SIG-M5 treated with dmso at 0.1 percent for 504 hours (cell line): ENCODE measurements at regions not wholly inside any gene's neighbourhood (a gene's known extent, or its start where the extent isn't known, plus 50 kb on each side); places are given as distances from the start of the nearest gene placed in this dataset.
"Not testable (repeated sequence)": the region's sequence is repeated elsewhere in the genome, so short reads cannot be mapped to it uniquely, and the experiment has no call there.

Source experiments
- DNase-seq: peaks from one replicate; lab custom pipeline; 2025; ENCODE audit not compliant: unreplicated experiment; lab: John Stamatoyannopoulos, UW

DNA sequence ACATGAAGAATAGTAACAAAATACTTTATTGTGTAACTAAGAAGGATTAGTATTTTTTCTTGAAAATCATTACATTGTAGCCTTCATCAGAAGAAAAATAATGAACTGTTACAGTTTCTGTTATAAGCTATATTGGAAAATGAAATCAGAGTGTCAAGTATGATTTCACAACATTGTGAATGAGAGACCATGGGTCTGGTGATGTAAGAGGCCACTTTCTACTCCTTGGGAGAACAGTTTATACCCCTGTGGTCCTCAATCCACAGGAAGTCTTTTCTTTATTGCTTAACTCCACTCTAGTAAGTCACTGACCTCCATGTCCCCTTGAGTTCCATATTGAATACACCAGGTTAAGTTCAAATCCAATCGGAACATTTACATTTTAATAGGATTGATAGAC, 218.7 kb upstream of the FERMT1 start:
- peak; percentile 44 for DNase-seq

DNA sequence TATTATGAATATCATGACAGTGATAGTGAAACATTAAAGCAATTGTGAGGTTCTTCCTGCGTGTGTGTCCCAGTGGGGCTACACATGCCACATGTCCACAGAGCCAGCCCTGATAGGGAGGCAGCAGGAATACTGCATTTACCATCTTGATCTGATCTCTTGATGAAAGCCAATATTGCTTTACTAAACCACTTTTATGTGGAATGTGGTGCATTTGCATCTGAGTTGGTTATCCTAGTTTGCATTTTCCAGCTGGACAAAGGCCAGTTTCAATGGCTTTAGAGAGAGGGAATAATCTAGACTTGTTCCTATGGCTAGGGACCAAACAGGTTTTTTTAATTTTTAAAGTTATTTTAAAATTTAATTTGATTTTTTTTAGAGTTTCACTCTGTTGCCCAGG, 216.3 kb upstream of the FERMT1 start:
- DNase-seq = no peak

- DNase-seq = no peak
These were observed 210.3 kb upstream of the FERMT1 start for GRCh38 chr20:6333110-6333509.

DNA sequence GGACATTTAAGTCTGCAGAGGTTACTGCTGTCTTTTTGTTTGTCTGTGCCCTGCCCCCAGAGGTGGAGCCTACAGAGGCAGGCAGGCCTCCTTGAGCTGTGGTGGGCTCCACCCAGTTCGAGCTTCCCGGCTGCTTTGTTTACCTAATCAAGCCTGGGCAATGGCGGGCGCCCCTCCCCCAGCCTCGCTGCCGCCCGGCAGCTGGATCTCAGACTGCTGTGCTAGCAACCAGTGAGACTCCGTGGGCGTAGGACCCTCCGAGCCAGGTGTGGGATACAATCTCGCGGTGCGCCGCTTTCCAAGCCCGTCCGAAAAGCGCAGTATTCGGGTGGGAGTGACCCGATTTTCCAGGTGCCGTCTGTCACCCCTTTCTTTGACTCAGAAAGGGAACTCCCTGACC, 198.4 kb upstream of the FERMT1 start:
- not testable (repeated sequence) for DNase-seq

GRCh38 chr20:6311841-6312655, 189.2 kb upstream of the FERMT1 start:
- no peak for DNase-seq

GRCh38 chr20:6311097-6311496, 188.3 kb upstream of the FERMT1 start:
- no peak for DNase-seq

GRCh38 chr20:6305536-6305935, 182.7 kb upstream of the FERMT1 start:
- no peak for DNase-seq

- DNase-seq = no peak
These were observed 179.2 kb upstream of the FERMT1 start for GRCh38 chr20:6302041-6302440.

DNA sequence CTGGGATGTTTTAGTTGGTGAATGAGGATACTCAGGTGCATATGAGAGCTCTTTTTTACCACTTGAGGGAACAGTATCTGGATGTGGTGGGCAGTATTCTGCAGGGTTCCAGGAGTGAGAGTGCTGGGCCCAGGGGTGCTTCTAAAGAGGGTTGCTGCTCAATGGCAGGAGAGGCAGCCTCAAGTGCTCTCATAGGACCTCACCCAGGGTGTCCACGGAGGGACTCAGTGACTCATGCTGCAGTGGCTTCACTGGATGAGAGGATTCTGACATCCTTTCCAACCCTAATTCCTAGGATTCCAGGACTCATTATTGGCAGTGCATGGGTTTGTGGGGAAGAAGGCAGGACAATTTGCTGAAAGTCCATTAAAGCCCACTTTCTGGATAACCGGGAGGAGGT, 176.6 kb upstream of the FERMT1 start:
- DNase-seq = no peak

DNA sequence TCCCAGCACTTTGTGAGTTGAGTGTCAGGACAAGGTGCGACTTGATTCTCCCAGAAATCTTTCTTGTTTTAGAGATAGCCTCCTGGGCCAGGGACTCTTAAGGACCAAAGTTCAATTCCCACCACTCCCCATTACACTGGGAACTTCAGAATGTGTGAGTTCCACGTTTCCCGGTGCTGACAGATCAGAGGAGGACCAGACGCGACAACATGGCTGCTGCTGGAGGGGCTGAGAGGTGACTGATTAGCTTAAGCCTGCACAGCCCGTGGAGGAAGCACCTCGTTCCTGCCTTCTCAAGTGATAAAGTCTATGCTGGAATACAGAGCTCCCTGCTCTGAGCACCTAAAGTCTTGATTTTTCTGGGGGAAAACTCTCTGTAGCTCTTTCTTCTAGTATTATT, 175.2 kb upstream of the FERMT1 start:
- no peak for DNase-seq

DNA sequence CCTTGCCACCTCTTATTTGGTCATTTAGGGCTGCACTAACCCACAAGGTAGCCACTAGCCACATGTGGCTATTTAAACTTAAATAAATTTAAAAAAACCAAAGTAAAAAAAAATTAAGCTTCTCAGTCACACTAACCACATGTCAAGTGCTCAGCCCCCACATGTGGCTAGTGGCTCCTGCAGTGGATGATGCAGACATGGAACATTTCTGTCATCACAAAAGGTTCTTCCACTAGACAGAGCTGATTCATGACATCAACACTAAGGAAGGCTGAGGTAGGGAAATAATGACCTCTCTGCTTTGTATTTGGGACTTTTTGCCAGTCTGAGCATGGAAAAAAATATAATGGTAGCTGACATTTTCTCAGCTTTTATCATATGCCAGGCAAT, 173.0 kb upstream of the FERMT1 start:
- DNase-seq = no peak

DNA sequence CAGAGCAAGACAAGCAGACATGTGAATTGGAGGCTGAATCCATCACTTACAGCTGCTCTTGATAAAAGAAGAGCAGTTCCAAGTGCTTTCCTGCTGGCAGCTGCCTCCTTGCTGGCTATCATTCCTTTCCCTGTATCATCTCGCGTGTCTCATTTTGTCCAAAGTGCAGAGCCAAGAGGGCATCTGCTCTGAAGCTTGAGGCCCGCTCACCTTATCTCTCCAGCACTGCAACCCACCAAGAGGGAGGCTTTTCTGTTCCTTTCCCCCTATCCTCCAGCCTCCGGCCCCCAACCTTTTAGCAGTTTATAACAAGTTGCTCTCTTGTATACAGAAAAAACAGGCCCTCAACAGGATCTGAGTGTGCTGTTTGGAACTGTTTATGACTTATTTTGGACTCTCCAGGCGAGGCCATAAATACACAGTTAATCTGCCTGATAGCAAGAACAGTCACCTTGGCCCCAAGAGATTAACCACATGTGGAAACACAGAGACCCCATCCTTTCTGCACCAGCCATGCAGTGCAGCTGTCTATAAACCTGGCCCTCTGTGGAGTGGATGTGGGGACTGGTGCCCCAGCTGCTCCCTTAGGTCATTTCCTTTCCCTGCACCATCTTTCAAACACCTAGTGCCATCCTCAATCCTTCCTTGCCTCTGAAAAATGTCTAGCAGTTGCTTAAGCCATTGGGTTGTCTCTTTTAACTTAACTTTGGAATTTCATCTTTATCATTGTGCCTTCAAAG, 172.5 kb upstream of the FERMT1 start:
- no peak for DNase-seq

DNA sequence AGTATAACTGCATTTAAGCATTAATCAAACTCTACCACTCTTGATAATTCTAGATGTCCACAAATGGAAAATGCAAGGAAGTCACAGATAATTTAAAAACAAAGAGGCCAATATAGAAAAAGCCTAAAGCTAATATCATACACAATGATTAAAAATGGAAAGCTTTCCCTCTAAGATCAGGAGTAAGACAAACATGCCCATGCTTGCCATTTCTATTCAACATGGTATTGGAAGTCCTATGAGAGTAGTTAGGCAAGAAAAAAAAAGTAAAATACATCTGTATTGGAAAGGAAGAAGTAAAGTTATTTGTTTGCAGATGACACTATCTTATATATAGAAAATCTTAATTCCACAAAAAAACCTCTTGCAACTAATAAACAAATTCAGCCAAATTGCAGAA, 164.6 kb upstream of the FERMT1 start:
- no peak for DNase-seq

DNA sequence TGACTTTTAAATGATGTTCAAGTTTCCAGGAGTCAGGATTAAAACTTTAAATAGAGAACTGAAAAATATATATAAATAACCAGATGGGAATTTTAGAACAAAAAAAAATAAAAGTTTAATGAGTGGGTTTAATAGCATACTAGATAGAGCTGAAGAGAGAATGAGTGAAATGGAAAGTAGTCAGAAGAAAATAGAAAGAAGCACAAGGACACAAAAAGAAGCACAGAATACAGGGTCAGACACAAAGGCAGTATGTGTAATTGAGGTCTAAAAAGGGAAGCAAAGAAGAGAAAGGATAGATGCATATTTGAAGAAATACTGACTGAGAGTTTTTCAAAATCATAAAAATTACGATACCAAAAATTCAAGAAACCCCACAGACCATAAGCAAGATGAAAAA, 159.8 kb upstream of the FERMT1 start:
- no peak for DNase-seq

DNA sequence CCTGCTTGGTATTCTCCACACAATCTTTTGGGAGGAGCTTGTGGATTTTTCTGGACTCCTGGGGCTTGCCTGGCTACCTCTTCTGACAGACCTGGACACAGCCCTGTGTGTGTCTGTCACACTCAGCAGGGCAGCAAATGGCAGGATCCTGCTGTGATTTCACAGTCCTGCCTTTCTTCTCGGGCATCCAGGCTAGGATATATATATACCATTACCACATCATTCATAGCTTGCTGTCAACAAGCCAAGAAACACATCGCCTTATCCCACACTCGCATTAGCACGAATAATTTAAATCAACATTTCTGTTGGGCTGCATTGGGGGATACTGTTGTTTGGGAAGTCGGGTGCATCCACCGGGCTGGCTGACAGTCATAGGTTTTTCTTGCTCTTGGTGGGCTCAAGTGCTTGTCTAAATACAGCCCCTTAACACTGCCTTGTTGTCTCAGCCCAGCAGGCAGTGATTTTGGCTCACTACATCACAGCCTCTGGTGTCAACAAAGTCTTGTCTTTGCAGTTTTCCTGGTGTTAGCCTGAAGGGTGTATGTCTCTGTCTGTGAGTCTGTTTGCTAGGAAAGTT, 154.9 kb upstream of the FERMT1 start:
- no peak for DNase-seq

GRCh38 chr20:6270404-6270803, 147.6 kb upstream of the FERMT1 start:
- not testable (repeated sequence) for DNase-seq

- DNase-seq = no peak
These were observed 146.5 kb upstream of the FERMT1 start for GRCh38 chr20:6269168-6269873.

DNA sequence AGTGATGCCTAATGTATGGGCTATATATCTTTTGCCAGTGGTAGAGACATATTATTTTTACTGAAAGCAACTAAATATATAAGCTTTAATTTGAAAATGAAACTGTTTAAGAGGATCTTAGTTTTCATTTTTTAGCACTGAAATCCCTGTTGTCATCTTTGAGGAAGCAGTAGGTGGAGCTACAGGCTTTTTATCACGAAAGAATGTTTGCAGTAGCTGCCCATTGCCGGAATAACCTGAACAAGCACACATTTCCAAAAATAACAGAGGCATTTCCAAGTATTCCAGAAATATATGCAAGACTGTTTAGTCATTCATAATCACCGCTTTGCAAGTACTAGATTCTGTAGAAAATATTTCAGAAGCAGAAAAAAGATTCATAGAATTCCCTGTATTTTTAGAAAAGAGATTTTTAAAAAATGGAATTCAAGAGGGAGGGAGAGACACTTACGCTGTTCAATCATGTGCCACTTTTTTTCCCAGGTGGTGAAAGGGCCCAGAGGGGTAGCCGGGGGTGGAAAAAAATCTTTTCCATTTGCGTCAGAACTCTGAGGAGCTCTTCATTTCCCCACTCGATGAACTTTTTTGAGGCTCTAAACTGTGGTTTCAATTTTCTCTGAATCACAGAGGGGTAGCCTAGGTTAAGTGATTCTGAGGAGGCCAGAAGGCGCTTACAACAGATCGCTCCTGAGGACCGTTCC, 142.5 kb upstream of the FERMT1 start:
- peak; percentile 75 for DNase-seq

DNA sequence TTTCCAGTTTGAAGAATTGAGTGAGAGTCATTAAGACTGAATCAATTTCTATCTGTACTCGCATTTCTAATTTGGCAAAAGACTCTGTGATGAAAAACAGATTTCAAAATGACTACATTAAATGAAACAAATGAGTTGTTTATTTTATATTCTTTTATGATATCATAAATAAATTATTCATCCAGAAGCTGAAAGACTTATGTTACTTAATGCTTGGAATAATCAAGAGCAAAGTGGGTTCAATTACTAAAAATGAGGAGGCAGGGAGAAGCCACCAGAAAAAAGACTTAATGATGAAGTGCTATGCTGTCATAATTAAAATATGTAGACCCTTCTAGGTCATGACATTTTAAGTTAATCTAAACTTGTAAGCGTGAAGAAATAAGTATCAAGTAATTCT, 130.6 kb upstream of the FERMT1 start:
- no peak for DNase-seq

- no peak for DNase-seq
These were observed 122.6 kb upstream of the FERMT1 start for GRCh38 chr20:6245436-6245835.

- no peak for DNase-seq
These were observed 118.8 kb upstream of the FERMT1 start for GRCh38 chr20:6241591-6241990.
